GM19025 (cell line): ENCODE measurements at regions not wholly inside any gene's neighbourhood (a gene's known extent, or its start where the extent isn't known, plus 50 kb on each side); places are given as distances from the start of the nearest gene placed in this dataset.

Experiments
- ATAC-seq: cut with Tn5 transposase; IDR thresholded peaks from one replicate; pipeline ENCODE4 v1.9.1; 2021; ENCODE audit warnings: mild to moderate bottlenecking, low read depth, moderate library complexity; ENCODE audit not compliant: unreplicated experiment

DNA sequence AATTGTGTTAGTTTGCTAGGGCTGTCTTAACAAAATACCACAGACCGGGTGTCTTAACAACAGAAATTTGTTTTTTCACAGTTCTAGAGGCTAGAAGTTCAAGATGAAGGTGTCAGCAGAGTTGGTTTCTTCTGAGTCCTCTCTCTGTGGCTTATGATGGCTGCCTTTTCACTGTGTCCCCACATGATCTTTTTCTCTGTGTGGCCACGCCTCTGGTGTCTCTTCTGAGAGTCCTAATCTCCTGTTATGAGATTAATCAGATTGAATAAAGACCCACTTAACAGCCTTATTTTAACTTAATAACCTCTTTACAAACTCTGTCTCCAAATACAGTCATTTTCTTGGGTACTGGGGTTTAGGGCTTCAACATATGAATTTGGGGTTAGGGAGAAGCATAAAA lies 561.1 kb downstream of the NR2F1-AS1 start:
- ATAC-seq = no peak

DNA sequence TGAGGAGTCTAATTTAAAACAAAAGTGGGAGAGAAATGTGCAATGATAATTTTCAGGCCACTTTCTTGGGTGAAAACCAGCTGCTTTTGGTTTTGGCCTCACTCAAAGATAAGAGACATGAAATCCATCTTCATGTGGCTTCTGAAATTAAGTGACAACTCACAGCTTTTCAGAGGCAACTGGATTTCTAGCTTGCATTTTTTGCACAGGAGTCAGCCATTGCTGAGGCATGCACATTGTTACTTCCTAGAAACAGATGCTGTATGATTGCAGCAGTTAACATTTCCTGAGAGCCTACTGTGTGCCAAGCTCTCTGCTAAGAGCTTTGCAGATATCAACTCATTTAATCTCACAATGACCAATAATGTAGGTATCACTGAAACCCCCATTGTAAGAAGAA lies 562.6 kb downstream of the NR2F1-AS1 start:
- ATAC-seq = no peak

DNA sequence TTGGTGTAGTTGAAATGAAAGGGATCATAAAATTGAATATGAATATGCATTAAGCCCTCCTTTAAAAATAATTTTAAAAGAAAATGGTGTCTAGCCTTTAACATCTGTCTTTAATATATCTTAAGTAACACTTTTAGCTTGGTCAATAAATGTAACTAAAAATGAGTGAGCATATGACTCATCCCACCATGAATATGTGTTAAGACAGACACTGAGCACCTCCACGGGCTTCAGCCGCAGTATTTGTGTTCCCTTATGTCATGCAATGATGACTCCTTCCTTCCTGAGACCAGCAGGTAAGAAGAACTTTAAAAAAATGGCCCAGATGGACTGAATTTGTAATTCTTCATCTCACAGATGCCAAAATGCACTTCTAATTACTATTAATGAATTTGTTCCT lies 563.2 kb downstream of the NR2F1-AS1 start:
- no peak for ATAC-seq

DNA sequence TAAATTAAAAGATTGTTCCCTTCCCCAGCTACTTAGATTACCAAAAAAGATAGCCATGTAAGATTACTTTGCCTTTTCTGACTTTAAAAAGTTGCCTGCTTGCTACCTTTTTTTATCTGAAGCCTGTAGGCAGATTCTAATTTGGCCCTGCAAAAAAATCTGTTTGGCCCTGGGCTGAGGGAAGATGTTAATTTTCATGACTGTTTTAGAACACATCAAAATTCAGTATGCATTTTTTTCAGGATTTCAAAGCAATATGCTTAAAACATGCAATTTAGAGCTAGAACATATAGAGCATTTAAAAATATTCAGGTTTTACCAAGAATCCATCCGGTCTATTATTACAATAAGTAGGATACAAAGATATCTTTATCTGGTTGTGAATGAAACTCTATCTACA lies 563.6 kb downstream of the NR2F1-AS1 start:
- ATAC-seq = no peak

DNA sequence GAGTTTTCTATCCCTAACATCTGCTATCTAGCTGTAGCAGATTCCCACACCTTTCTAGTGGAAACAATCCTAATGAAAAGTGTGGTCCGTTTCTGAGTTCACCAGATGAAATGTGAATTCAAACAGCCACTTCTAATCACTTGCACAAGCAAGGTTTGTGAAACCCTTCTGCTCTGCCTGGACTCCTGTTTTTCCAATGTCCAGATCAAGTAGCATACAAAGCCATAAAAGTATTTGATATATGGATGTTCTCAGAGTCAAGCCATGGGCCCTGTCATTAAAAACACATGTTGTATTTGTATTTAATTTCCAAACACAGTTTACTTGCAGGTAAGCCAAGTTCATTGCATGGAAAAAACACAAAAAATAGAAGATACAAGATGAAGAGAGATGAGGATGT lies 570.4 kb downstream of the NR2F1-AS1 start:
- no peak for ATAC-seq

DNA sequence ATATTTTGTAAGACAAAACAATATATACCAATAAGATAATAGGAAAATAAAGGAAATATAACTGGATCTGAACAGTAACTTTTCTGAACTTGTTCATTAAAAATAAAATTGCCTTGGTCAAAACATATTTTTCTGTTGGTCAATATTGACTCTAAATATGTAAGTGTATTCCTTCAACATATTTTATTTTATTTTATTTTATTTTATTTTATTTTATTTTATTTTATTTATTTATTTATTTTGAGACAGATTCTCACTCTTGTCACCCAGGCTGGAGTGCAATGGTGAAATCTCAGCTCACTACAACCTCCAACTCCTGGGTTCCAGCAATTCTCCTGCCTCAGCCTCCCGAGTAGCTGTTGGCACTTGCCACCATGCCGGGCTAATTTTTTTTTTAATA lies 571.0 kb downstream of the NR2F1-AS1 start:
- no peak for ATAC-seq

DNA sequence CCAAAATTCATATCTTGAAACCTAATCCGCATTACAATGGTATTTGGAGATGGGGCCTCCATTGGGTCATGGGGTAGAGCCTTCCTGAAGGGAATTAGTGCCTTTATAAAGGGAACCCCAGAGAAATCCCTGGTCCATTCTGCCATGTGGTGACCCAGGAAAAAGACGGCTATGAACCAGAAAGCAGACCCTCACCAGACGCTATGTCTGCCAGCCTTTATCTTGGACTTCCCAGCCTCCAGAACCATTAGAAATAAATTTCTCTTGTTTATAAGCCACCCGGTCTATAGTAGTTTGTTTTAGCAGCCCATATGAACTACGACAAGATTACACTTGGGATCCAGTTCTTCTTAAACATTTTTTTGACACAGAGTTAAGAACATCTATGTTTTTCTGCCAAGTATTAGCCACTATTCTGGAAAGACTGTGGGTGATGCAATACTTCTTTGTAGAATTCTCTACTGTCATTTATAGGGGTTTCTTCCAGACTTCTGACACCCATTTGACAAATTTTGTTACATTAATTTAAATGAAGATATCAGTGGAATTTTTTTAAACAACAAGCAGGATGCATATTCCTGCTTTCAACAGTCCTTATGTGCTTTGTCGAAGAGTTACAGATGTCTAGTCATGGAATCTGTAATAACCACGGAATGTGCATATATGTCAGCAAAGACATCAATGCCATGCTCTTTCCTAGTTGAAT lies 572.4 kb downstream of the NR2F1-AS1 start:
- ATAC-seq = no peak

DNA sequence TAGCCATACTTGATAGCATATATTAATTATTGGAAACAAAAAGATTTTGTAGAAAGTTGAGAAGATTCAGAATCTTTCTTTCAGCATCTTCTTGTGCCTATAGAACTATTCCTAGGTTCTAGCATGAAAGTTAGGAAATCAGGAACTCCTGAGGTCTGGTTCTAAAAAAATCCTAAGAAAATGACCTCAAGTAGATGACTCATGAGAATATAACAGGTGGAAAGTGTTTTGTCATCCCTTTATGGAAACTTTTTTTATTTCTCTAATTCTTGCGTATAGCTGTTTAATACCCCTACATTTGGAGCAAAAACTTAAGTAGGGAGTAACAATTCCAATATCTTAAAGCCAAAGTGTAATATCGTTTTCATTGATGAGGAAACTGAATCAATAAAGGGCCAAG lies 574.1 kb downstream of the NR2F1-AS1 start:
- ATAC-seq = no peak

DNA sequence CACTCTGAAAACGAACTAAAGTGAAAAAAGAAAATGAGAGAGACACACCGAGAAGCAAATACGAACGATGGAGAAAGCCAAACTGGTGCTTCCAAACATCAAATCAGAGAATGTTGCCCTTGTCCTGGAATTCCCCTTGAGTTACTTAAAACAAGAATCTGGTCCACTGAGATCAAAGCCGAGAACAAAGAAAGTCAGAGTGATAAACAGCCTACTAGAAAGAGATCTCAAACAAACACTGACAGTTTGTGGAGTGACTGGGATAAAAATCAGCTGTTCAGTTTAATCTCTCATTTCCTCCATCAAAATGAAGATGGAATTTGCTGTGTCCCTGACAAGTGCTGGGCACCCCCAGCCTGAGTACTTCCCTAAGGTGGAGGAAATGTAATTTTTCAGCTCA lies 582.6 kb downstream of the NR2F1-AS1 start:
- ATAC-seq = no peak

DNA sequence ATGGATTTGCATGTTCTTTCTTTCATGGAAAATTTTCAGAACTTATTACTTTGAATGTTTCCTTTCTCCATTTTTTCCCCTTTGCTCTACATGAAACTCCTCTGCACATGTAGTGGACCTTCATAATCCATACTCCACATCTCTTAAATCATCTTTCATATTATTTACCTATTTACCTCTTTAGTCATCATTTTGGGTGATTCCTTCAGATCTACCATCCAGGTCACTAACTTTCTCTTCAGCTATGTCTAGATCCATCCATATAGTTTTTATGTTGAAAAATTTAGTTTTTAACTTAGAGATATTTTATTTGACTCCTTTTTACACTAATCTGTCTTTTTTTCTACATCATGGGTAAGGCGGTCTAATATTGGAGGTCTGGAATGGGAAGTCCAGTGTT lies 586.6 kb downstream of the NR2F1-AS1 start:
- no peak for ATAC-seq

DNA sequence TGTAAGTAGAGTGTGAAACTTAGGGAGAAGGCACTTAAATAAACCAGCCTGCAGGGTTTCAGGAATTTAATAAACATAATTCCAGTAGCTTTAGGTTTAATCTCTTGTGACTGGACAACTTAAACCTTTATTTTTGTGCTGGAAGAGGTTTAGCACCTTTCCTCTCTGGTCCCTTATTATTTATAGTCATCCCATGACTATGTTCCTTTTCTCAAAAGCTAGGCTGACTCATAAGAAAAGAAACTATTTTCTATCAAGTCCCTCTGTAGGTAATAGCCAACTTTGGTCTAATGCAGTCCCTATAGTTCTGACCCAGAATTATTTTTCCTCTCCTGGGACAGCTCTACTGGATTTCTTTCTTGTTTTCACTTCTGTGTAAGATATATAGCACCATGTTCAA lies 588.9 kb downstream of the NR2F1-AS1 start:
- no peak for ATAC-seq

DNA sequence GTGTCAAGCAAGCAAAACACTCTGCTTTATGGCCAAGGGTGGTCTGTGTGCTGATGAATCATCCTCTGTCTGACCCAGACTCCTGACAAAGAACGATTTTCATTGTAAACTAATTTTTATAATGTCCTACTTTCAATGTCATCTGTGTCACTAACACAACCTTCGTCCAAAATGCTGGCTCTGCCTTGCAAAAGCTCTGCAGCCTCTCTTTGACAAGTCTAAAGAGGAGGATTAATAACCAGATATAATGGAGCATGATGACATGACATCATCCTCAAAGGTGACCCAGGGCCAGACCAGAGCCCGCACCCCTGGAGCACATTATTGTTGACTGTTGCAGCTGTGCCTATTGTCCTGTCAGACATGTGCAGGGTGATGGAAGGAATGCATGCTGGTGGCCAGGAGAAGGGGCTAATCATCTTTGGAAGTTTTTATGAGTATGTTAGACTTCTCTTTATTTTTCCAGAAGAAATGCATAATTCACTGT lies 589.4 kb downstream of the NR2F1-AS1 start:
- ATAC-seq = no peak

DNA sequence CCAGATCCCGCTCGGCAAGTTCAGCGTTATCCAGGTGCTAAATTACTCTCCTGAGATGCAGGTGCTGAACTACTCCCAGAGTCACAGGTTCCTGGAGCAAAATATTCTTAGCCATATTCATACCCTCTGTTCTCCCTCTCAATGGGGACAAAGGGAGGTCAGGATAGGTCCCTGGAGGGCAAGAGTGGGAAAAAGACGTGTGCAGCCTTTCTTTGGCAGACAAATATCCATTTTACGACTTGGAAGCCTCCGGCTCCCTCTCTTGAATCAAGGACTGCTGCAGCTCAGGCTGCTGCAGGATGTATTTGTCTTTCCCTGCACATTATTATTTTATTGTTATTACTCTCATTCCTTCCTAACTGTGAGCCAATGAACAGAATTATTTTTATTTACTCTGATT lies 590.2 kb downstream of the NR2F1-AS1 start:
- no peak for ATAC-seq

DNA sequence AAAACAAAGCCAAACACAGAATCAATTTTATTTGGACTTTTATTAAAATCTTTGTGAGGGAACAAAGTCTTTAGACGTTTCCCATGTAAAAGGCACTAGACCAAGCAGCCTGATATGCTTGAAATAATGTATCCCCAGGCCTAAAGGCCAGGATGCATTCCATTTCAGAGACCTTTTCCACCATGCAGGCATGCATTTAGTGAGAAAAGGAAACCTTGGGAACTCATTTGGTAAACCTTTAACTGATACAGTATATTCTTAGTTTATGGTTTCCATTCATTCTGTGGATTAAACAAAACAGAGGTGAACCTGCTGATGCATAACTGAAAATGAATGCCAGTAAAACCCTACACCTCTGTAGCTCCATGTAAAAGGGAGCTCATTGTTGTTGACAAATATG lies 600.0 kb downstream of the NR2F1-AS1 start:
- ATAC-seq = no peak

DNA sequence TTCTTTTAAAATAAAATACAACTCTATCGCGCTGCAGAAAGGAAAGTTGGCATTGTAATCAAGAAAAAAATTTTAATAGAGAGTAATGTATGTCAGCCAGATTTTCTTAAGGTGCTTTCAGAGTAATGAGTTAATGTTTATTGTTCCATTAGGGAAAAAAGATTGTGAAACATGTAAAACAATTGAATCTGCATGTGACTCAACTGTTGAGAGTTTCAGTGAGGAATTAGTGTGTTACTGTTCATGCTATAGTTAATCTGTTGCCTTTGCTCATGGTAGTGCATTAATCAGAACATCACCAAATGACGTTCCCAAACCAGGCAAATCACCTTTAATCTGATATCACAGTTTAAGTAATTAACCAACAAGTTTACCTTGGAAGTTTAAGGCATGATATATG lies 600.5 kb downstream of the NR2F1-AS1 start:
- no peak for ATAC-seq

DNA sequence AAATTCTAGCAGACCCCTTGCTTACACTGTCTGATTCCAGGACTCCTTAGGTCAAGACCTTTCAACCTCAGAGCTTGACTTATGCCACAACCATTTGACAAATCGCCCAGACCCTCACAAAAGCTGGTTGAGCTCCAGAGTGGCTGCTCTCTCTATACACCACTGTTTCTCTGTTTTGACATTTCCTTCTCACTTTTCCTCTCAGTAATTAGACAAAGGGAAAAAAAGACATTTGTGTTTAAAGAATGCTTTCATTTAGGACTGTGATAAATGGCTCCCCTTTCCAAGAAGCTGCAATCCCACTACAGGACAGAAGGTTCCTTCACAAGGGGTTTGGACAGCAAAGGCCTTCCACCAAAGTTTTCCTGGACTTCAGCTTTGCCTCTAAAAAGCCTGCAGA lies 601.3 kb downstream of the NR2F1-AS1 start:
- no peak for ATAC-seq

DNA sequence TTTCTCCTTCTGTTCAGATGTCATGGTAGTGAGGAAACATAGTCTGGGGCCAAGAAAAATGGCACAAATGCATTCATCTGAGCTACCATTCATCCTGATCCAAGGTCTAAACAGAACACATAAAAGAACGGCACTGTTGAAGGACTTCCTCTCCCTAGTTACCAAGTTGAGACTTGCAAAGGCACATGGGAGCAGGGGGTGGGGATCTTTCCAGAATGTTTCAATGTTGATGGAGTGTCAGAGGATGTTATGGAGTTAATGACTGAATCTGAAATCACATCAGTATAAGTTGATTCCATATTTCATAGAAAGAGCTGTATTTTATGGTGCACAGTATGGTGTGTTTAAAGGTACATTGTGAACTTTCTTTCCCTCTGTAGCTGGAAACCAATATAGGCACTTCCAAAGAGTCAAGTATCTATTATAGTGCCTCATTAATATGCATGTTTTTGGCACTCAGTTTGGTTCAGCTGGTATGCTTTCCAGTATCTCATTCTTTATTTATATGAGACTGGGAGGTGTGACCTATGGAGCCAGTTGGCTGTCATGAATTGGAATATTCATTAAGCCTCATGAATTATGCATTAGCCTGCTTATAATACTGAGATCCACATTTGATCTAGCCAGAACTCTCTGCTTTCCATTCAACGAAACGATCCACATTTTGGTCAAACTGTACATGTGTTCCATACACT lies 603.0 kb downstream of the NR2F1-AS1 start:
- no peak for ATAC-seq

DNA sequence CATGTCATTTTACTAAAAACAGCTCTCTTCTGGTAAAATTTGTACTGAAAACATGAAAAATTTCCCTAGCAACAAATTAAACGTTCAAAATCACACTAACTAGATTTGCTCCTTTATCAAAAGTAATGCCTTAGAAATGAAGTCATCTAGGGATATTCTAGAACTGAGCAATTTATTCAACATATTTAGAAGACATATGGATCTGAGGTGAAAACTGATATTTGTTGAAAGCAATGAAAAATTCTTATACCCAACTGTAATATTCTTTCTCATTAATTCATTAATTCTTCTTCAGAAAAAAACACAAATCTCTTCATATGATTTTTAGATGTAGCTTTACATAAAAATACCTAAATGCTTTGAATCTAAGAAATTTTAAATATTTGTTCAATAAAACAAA lies 604.9 kb downstream of the NR2F1-AS1 start:
- ATAC-seq = no peak

DNA sequence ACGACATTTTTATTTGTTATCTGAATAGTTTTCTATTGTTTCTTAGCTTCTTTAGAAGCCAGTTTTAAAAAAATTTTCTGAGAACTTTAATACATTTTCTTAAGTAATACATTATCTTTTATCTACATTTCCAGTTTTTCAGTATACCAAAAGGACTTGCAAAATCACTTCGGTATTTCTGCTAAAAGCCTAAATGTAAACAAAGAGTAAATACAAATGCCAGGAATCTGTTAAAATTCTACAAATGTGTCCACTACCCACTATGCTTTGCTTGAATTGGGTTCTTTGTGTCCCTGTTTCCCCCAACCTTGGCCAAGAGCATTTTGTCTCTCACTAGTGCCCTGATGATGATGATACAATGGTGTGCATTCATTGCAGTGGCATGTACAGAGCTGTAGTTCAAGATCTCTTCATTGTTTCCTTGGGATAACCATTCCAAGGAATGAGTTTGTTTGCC lies 611.2 kb downstream of the NR2F1-AS1 start:
- ATAC-seq = no peak

DNA sequence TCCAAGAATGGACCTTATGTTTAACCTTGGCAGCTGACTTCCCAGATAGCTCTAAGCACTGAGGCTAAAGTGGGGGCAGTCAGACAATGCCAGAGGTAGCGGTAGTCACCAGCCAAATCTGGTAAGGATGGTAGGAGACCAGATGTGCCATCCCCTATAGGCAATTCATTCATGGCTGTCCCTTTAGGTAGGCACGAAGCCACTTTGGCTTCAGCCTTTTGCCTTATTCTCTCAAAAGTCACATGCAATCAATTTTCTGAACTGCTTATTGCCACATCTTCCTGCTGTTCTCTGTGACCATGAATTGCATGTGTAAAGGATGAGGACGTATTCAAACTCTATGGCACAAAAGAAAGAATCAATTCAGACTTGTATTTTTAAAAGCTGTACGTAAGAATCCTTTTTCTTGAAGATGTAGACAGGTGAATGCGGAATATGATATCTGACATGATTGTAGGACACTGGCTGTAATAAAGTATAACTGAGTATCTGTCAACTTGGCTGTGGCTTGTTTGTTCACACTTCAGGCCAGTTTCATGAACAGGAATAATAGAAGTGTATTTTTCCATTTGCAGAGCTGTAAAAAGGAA lies 611.7 kb downstream of the NR2F1-AS1 start:
- no peak for ATAC-seq

DNA sequence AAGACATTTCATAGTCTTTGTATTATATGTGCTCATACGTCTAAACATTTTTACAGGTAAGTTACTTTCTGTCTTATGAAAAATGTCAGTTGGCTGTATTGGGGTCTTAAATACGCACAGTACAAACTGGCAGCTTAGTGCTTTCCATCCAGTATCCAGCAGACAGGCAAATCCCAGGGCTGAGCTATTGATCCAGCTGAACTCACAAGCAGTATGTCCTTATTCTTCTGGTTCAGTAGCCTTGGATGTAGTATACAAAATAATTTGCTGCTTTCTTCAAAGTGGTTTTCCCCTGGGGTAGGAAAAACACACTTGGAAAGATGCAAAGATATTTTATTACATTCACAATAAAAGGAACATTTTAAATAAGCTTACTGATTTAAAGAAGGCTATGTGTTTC lies 617.2 kb downstream of the NR2F1-AS1 start:
- ATAC-seq = no peak

DNA sequence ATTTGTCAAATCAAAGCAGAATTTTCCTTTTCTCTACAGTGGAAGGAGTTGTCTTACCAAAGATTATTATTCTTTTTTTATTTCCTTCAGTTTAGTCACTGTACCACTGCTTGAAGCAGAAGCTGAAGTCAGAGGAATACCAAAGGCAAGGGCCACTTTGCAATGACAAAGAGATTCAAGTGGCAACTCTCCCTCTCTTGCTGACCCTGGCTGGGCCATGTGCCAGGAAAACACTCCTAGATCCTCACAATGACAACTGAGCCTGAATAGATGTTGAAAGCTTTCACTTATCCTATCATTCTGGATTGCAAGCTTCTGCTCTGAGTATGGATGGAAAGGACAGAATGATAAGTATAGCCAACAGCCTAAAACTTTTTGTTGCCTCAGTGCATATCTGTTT lies 618.3 kb downstream of the NR2F1-AS1 start:
- no peak for ATAC-seq
